Hepatocyte (in vitro differentiated cells): ENCODE measurements at regions not wholly inside any gene's neighbourhood (a gene's known extent, or its start where the extent isn't known, plus 50 kb on each side); places are given as distances from the start of the nearest gene placed in this dataset.

Experiments used
- DNase-seq: peaks from one replicate; pipeline ENCODE4 v3.0.0-alpha.2; 2016; ENCODE audit warnings: low spot score
- H2AFZ ChIP-seq: fragments of 200-600 bp; sonication (generic); 2 replicates; pipeline ENCODE4 v1.6.0; 2016; ENCODE audit warnings: antibody characterized with exemption, mild to moderate bottlenecking
- H3K27ac ChIP-seq: fragments of 200-600 bp; sonication (generic); 2 replicates; pipeline ENCODE4 v1.5.1; 2016; ENCODE audit warnings: mild to moderate bottlenecking
- H3K27me3 ChIP-seq: fragments of 200-600 bp; sonication (generic); 2 replicates; pipeline ENCODE4 v1.6.1; 2016
- H3K36me3 ChIP-seq: fragments of 200-600 bp; sonication (generic); replicated peaks from 2 replicates; pipeline ENCODE4 v1.5.1; 2016; ENCODE audit warnings: low read depth; ENCODE audit not compliant: insufficient read depth
- H3K4me1 ChIP-seq: fragments of 200-600 bp; sonication (generic); 2 replicates; pipeline ENCODE4 v1.5.1; 2016; ENCODE audit warnings: mild to moderate bottlenecking, moderate library complexity; ENCODE audit not compliant: insufficient read depth
- H3K4me2 ChIP-seq: fragments of 200-600 bp; sonication (generic); 2 replicates; pipeline ENCODE4 v1.6.0; 2016
- H3K4me3 ChIP-seq: fragments of 200-600 bp; sonication (generic); 2 replicates; pipeline ENCODE4 v1.5.1; 2016; ENCODE audit warnings: mild to moderate bottlenecking
- H3K79me2 ChIP-seq: fragments of 200-600 bp; sonication (generic); 2 replicates; pipeline ENCODE4 v1.6.0; 2017; ENCODE audit warnings: mild to moderate bottlenecking
- H3K9me2 ChIP-seq: fragments of 200-600 bp; sonication (generic); replicated peaks from 2 replicates; pipeline ENCODE4 v1.6.0; 2017; ENCODE audit warnings: mild to moderate bottlenecking; ENCODE audit not compliant: insufficient read depth
- H3K9me3 ChIP-seq: fragments of 200-600 bp; sonication (generic); 2 replicates; pipeline ENCODE4 v1.5.1; 2016; ENCODE audit warnings: low read depth, mild to moderate bottlenecking
- H4K20me1 ChIP-seq: fragments of 200-600 bp; sonication (generic); 2 replicates; pipeline ENCODE4 v1.6.0; 2016; ENCODE audit warnings: mild to moderate bottlenecking; ENCODE audit not compliant: insufficient read depth, poor library complexity, severe bottlenecking
- CTCF ChIP-seq: fragments of 200-600 bp; sonication (generic); IDR thresholded peaks from 2 replicates; pipeline ENCODE4 v1.5.1; 2016; ENCODE audit warnings: antibody characterized with exemption, mild to moderate bottlenecking; ENCODE audit not compliant: poor library complexity
- EZH2 ChIP-seq: fragments of 200-600 bp; sonication (generic); IDR thresholded peaks from 2 replicates; pipeline ENCODE4 v1.6.1; 2016; ENCODE audit warnings: antibody characterized with exemption, mild to moderate bottlenecking, borderline replicate concordance
- EZH2phosphoT487 ChIP-seq: fragments of 200-600 bp; sonication (generic); IDR thresholded peaks from one replicate; pipeline ENCODE4 v1.6.1; 2018; ENCODE audit warnings: antibody characterized with exemption, mild to moderate bottlenecking, low read depth, moderate library complexity; ENCODE audit not compliant: unreplicated experiment, severe bottlenecking
- WGBS: methylation state at CpG from one replicate; pipeline ENCODE4 v1.1.6; 2016; ENCODE audit warnings: low lambda C conversion rate; ENCODE audit errors: missing lambda C conversion rate; 5-methylcytosine and 5-hydroxymethylcytosine counted together

GRCh38 chr11:105458071-105458470 lies 151.8 kb upstream of the GRIA4 start:
- WGBS, result 94% methylated on average over 9 of the region's 9 CpGs
- Histone ChIP-seq H3K4me2 (no peak overlapping the region), H3K4me3 (no peak overlapping the region), H3K9me2 (no peaks in the 10 kb centered on the region), H4K20me1 (no peaks in the 10 kb centered on the region), H3K9me3 (no peaks in the 10 kb centered on the region), H3K4me1 (no peaks in the 10 kb centered on the region), H3K27me3 (no peaks in the 10 kb centered on the region), H3K79me2 (no peaks in the 10 kb centered on the region), H3K36me3 (no peaks in the 10 kb centered on the region), H2AFZ (no peak overlapping the region), H3K27ac (no peak overlapping the region)
- no peak for DNase-seq
- TF ChIP-seq EZH2phosphoT487 (no peak), EZH2 (no peak), CTCF (no peak)

- DNase-seq, result no peak
- Histone ChIP-seq H3K27me3 (no peaks in the 10 kb centered on the region), H3K9me3 (no peaks in the 10 kb centered on the region), H3K4me2 (no peak overlapping the region), H3K9me2 (no peaks in the 10 kb centered on the region), H2AFZ (no peak overlapping the region), H3K36me3 (no peaks in the 10 kb centered on the region), H3K79me2 (no peaks in the 10 kb centered on the region), H4K20me1 (no peaks in the 10 kb centered on the region), H3K4me1 (no peaks in the 10 kb centered on the region), H3K4me3 (no peak overlapping the region), H3K27ac (no peak overlapping the region)
- no peak for TF ChIP-seq EZH2
- no peak for TF ChIP-seq CTCF
- TF ChIP-seq EZH2phosphoT487, result no peak
- 73% methylated on average over 4 of the region's 4 CpGs for WGBS
Observed at GRCh38 chr11:105456950-105457349, 152.9 kb upstream of the GRIA4 start.

DNA sequence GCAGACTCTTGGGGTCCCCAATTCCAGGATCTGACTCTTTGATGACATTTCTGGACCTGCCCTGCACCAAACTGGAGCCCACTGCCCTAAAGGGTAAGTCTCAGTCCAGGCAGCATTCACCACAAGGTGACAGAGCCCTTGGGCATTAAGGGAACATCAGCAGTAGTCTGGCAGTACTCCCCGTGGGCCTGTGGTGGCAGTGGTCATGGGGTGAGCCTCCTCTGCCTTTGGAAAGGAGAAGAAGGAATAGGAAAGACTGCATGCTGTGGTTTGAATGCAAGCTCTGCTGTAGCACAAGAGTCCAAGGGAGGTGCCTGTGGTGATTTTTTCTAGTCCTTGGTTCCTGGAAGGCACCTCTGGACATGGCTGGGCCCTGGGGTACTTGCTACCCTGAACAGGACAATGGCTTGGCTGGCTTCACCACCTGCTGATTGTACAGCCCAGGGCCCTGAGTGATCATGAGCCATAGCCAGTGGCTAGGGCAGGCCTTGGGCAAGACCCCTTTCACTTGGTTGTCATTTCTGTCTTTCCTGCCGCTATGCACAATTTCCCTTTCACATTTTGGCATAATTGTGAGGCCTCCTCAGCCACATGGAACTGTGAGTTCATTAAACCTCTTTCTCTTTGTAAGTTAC lies 160.7 kb upstream of the GRIA4 start:
- Histone ChIP-seq H3K4me1 (no peaks in the 10 kb centered on the region), H4K20me1 (no peaks in the 10 kb centered on the region), H3K9me2 (no peaks in the 10 kb centered on the region), H3K79me2 (no peaks in the 10 kb centered on the region), H3K27ac (no peak overlapping the region), H3K36me3 (no peaks in the 10 kb centered on the region), H3K4me2 (no peak overlapping the region), H3K27me3 (no peaks in the 10 kb centered on the region), H2AFZ (no peak overlapping the region), H3K4me3 (no peak overlapping the region), H3K9me3 (no peaks in the 10 kb centered on the region)
- no peak for DNase-seq
- no peak for TF ChIP-seq CTCF
- no peak for TF ChIP-seq EZH2
- no peak for TF ChIP-seq EZH2phosphoT487
- whole genome bisulfite sequencing, result 94% methylated on average over 2 of the region's 2 CpGs
